ENCODE measurements at regions not wholly inside any gene's neighbourhood (a gene's known extent, or its start where the extent isn't known, plus 50 kb on each side); places are given as distances from the start of the nearest gene placed in this dataset.
A peak's percentile ranks its signal among the peaks of the same experiment; 100 is the strongest.

GRCh38 chr19:30620354-30620753, 248.2 kb downstream of the ZNF536 start:
- no peak overlapping the region for H3K27ac Mint-ChIP-seq

GRCh38 chr19:30609656-30610270, 237.6 kb downstream of the ZNF536 start:
- Mint-ChIP-seq H3K4me1 (no peaks in the 10 kb centered on the region), H3K9me3 (peaks cover 4% of the 10 kb centered on the region), H3K27me3 (ENCODE audit: low read depth) (no peaks in the 10 kb centered on the region), H3K27ac (no peak overlapping the region), H3K4me3 (no peak overlapping the region), H3K36me3 (no peaks in the 10 kb centered on the region)
- no peak for DNase-seq (ENCODE audit: low spot score)
- TF ChIP-seq SOX15 (CRISPR knock-in tag; IDR thresholded peaks at IDR 0.05) (no peak), EMX1 (CRISPR knock-in tag; IDR thresholded peaks at IDR 0.05) (no peak), GRHL2 (CRISPR knock-in tag; IDR thresholded peaks at IDR 0.05; ENCODE audit: insufficient replicate concordance, severe bottlenecking) (no peak), KAT7 (CRISPR knock-in tag; IDR thresholded peaks at IDR 0.05; ENCODE audit: borderline replicate concordance) (no peak), PRDM15 (CRISPR knock-in tag; IDR thresholded peaks at IDR 0.05) (no peak), ZNF263 (CRISPR knock-in tag; IDR thresholded peaks at IDR 0.05; ENCODE audit: low read depth) (no peak), ARID4B (CRISPR knock-in tag; IDR thresholded peaks at IDR 0.05; ENCODE audit: borderline replicate concordance) (no peak), FOXP4 (CRISPR knock-in tag; IDR thresholded peaks at IDR 0.05) (no peak), TP53 (CRISPR knock-in tag; IDR thresholded peaks at IDR 0.05) (no peak), ZNF232 (CRISPR knock-in tag; IDR thresholded peaks at IDR 0.05) (no peak), MYBL2 (CRISPR knock-in tag; IDR thresholded peaks at IDR 0.05) (no peak)
- CTCF ChIA-PET, result no interaction called here
- POLR2A ChIA-PET, result no interaction called here
- no peak for ATAC-seq

More at GRCh38 chr19:30620354-30620753, 248.2 kb downstream of the ZNF536 start:
- ChIA-PET CTCF (no interaction called here), POLR2A (no interaction called here)
- TF ChIP-seq ESRRA (CRISPR knock-in tag; IDR thresholded peaks at IDR 0.05; ENCODE audit: borderline replicate concordance) (no peak), MLX (CRISPR knock-in tag; IDR thresholded peaks at IDR 0.05) (no peak), PRDM15 (CRISPR knock-in tag; IDR thresholded peaks at IDR 0.05) (peak; percentile 36; the same call in 1 of the 2 replicates)
- H3K27me3 Mint-ChIP-seq (ENCODE audit: low read depth), result 0 out of 2 replicates have a peak, but pooled peaks cover 4% of the 10 kb centered on the region
- no peak overlapping the region for H3K4me3 Mint-ChIP-seq
- H3K9me3 Mint-ChIP-seq, result peaks cover 22% of the 10 kb centered on the region
- H3K36me3 Mint-ChIP-seq, result peaks cover 11% of the 10 kb centered on the region
- DNase-seq (ENCODE audit: low spot score) (no peak), ATAC-seq (no peak)
- H3K4me1 Mint-ChIP-seq, result peaks cover 11% of the 10 kb centered on the region; the same call in 1 of the 2 replicates
